DOHH2 (cell line): ENCODE measurements at regions not wholly inside any gene's neighbourhood (a gene's known extent, or its start where the extent isn't known, plus 50 kb on each side); places are given as distances from the start of the nearest gene placed in this dataset.

ENCODE experiments used
- H3F3A ChIP-seq: fragments of 200-600 bp; sonication (generic), shearing (Covaris generic); 2 replicates; pipeline ENCODE4 v1.6.0; 2016; ENCODE audit warnings: antibody characterized with exemption, mild to moderate bottlenecking; ENCODE audit not compliant: control insufficient read depth, insufficient read depth
- H3K27ac ChIP-seq: fragments of 200-600 bp; sonication (generic); 2 replicates; pipeline ENCODE4 v1.5.1; 2014; ENCODE audit warnings: low read depth, mild to moderate bottlenecking, low read length, moderate library complexity
- H3K27me3 ChIP-seq: fragments of 200-600 bp; sonication (generic); 2 replicates; pipeline ENCODE4 v1.6.1; 2014; ENCODE audit warnings: mild to moderate bottlenecking, low read length, mixed read lengths; ENCODE audit not compliant: control insufficient read depth
- H3K36me3 ChIP-seq: fragments of 200-600 bp; sonication (generic); 2 replicates; pipeline ENCODE4 v1.6.1; 2014; ENCODE audit warnings: mild to moderate bottlenecking, low read length, moderate library complexity, mixed read lengths; ENCODE audit not compliant: control insufficient read depth
- H3K4me1 ChIP-seq: fragments of 200-600 bp; sonication (generic); 2 replicates; pipeline ENCODE4 v1.6.1; 2014; ENCODE audit warnings: mild to moderate bottlenecking, low read length, mixed read lengths; ENCODE audit not compliant: control insufficient read depth
- H3K4me2 ChIP-seq: fragments of 200-600 bp; sonication (generic); 2 replicates; pipeline ENCODE4 v1.6.0; 2014; ENCODE audit warnings: mild to moderate bottlenecking, low read length, moderate library complexity
- H3K4me3 ChIP-seq: fragments of 200-600 bp; sonication (generic); 2 replicates; pipeline ENCODE4 v1.5.1; 2014; ENCODE audit warnings: mild to moderate bottlenecking, low read length, mixed read lengths
- H3K79me2 ChIP-seq: fragments of 200-600 bp; sonication (generic); 2 replicates; pipeline ENCODE4 v1.6.1; 2014; ENCODE audit warnings: mild to moderate bottlenecking, low read length, mixed read lengths; ENCODE audit not compliant: control insufficient read depth
- H3K9me2 ChIP-seq: fragments of 200-600 bp; sonication (generic); replicated peaks from 2 replicates; pipeline ENCODE4 v1.6.1; 2014; ENCODE audit warnings: mild to moderate bottlenecking, low read length, mixed read lengths; ENCODE audit not compliant: control insufficient read depth
- H3K9me3 ChIP-seq: fragments of 200-600 bp; sonication (generic); 2 replicates; pipeline ENCODE4 v1.6.1; 2014; ENCODE audit warnings: antibody characterized with exemption, low read length, mixed read lengths; ENCODE audit not compliant: control insufficient read depth, insufficient read depth
- H4K20me1 ChIP-seq: fragments of 200-600 bp; sonication (generic); 2 replicates; pipeline ENCODE4 v1.6.0; 2014; ENCODE audit warnings: low read depth, mild to moderate bottlenecking, antibody characterized with exemption, low read length, moderate library complexity; ENCODE audit not compliant: control insufficient read depth, insufficient read depth
- CTCF ChIP-seq: fragments of 200-600 bp; sonication (generic); IDR thresholded peaks from one replicate; pipeline ENCODE4 v1.5.1; 2014; ENCODE audit warnings: antibody characterized with exemption, mild to moderate bottlenecking, low read depth, low read length; ENCODE audit not compliant: poor library complexity, severe bottlenecking
- EZH2phosphoT487 ChIP-seq: fragments of 200-600 bp; sonication (generic); IDR thresholded peaks from 2 replicates; pipeline ENCODE4 v1.6.1; 2017; ENCODE audit warnings: borderline replicate concordance, mild to moderate bottlenecking, antibody characterized with exemption, low read length, moderate library complexity, mixed read lengths

DNA sequence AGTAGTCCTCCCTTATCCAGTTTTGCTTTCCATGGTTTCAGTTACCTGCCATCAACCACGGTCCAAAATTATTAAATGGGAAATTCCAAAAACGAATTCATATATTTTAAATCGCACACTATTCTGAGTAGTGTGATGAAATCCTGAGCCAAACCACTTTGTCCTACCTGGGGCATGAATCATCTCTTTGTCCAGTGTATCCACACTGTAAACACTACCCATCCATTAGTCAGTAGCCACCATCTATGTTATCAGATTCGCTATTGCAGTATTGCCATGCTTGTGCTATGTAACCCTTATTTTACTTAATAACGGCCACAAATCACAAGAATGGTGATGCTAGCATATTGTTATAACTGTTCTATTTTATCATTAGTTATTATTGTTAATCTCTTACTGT lies 704.6 kb downstream of the SMARCA1 start:
- Histone ChIP-seq H3K27me3 (no peaks in the 10 kb centered on the region), H3K79me2 (no peaks in the 10 kb centered on the region), H3F3A (no peaks in the 10 kb centered on the region), H3K9me3 (no peaks in the 10 kb centered on the region), H3K4me1 (no peaks in the 10 kb centered on the region), H3K36me3 (no peaks in the 10 kb centered on the region), H3K4me3 (no peak overlapping the region), H3K27ac (no peak overlapping the region), H3K9me2 (no peaks in the 10 kb centered on the region), H4K20me1 (no peaks in the 10 kb centered on the region), H3K4me2 (no peak overlapping the region)
- TF ChIP-seq EZH2phosphoT487 (no peak), CTCF (no peak)

GRCh38 chrX:128816919-128817318 lies 706.4 kb downstream of the SMARCA1 start:
- H3K27me3 ChIP-seq, result no peaks in the 10 kb centered on the region
- H3K9me2 ChIP-seq, result no peaks in the 10 kb centered on the region
- H3K79me2 ChIP-seq, result no peaks in the 10 kb centered on the region
- H4K20me1 ChIP-seq, result no peaks in the 10 kb centered on the region
- no peak overlapping the region for H3K4me2 ChIP-seq
- H3F3A ChIP-seq, result no peaks in the 10 kb centered on the region
- H3K4me3 ChIP-seq, result no peak overlapping the region
- H3K4me1 ChIP-seq, result no peaks in the 10 kb centered on the region
- no peaks in the 10 kb centered on the region for H3K36me3 ChIP-seq
- H3K9me3 ChIP-seq, result no peaks in the 10 kb centered on the region
- no peak overlapping the region for H3K27ac ChIP-seq
- peak; percentile 50 for TF ChIP-seq CTCF
- no peak for TF ChIP-seq EZH2phosphoT487

DNA sequence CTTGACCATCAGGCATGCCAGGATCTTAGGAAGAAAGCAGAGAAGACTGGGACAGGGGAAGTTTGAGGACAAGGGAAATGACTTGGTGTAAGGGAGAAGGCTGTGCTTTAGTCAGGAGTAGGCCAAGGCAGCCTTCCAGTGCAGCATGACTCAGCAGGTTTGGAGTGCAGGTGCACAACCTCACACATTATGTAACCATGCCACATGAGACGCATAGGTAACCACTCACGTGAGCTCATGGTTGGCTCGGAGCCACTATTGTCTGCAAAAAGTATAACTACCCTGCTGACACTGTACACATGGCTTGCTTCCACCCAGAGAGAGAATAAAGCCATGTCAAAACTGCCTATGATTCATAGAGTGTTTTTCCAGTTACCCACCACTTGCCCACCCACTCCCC lies 715.9 kb downstream of the SMARCA1 start:
- Histone ChIP-seq H3F3A (no peaks in the 10 kb centered on the region), H3K4me3 (no peak overlapping the region), H3K9me3 (no peaks in the 10 kb centered on the region), H3K36me3 (no peaks in the 10 kb centered on the region), H3K27me3 (no peaks in the 10 kb centered on the region), H3K4me1 (no peaks in the 10 kb centered on the region), H3K9me2 (no peaks in the 10 kb centered on the region), H4K20me1 (no peaks in the 10 kb centered on the region), H3K79me2 (no peaks in the 10 kb centered on the region), H3K27ac (no peak overlapping the region), H3K4me2 (no peak overlapping the region)
- TF ChIP-seq CTCF (no peak), EZH2phosphoT487 (no peak)

GRCh38 chrX:128805236-128805635 lies 718.1 kb downstream of the SMARCA1 start:
- no peaks in the 10 kb centered on the region for H3K9me3 ChIP-seq
- H3K4me2 ChIP-seq, result no peak overlapping the region
- no peaks in the 10 kb centered on the region for H3F3A ChIP-seq
- H3K27me3 ChIP-seq, result no peaks in the 10 kb centered on the region
- H3K36me3 ChIP-seq, result no peaks in the 10 kb centered on the region
- no peak overlapping the region for H3K27ac ChIP-seq
- no peaks in the 10 kb centered on the region for H3K9me2 ChIP-seq
- H3K4me3 ChIP-seq, result no peak overlapping the region
- no peaks in the 10 kb centered on the region for H3K4me1 ChIP-seq
- H3K79me2 ChIP-seq, result no peaks in the 10 kb centered on the region
- TF ChIP-seq EZH2phosphoT487, result no peak
- no peak for TF ChIP-seq CTCF
- no peaks in the 10 kb centered on the region for H4K20me1 ChIP-seq
